ENCODE measurements at regions not wholly inside any gene's neighbourhood (a gene's known extent, or its start where the extent isn't known, plus 50 kb on each side); places are given as distances from the start of the nearest gene placed in this dataset.

GRCh38 chr12:66767536-66767935, 88.7 kb upstream of the GRIP1 start:
- ATAC-seq (no peak), FAIRE-seq (no peak), DNase-seq (no peak)
- no peaks in the 10 kb centered on the region for H3K4me1 ChIP-seq
- no peak for TF ChIP-seq CTCF (IDR thresholded peaks at IDR 0.05)
- H3K27me3 ChIP-seq = no peaks in the 10 kb centered on the region
- H3K36me3 ChIP-seq = no peaks in the 10 kb centered on the region
- intact Hi-C loops (cut with DNase I) = no loop called here
- no peak overlapping the region for H3K27ac ChIP-seq
- 67 to 72% methylated on average over 7 of the region's 7 CpGs for WGBS, 2 donors
- no peak overlapping the region for H3K4me3 ChIP-seq
- no peaks in the 10 kb centered on the region for H3K9me3 ChIP-seq

GRCh38 chr12:66768293-66768692, 89.4 kb upstream of the GRIP1 start:
- Histone ChIP-seq H3K4me3 (no peak overlapping the region), H3K27ac (no peak overlapping the region), H3K4me1 (no peaks in the 10 kb centered on the region), H3K27me3 (no peaks in the 10 kb centered on the region), H3K36me3 (no peaks in the 10 kb centered on the region), H3K9me3 (no peaks in the 10 kb centered on the region)
- no peak for TF ChIP-seq CTCF (IDR thresholded peaks at IDR 0.05)
- ATAC-seq (no peak), DNase-seq (no peak), FAIRE-seq (no peak)
- intact Hi-C loops (cut with DNase I) = no loop called here
- WGBS, 2 donors = 89 to 93% methylated on average over 5 of the region's 5 CpGs

- ATAC-seq (no peak), DNase-seq (no peak), FAIRE-seq (no peak)
- no peak for TF ChIP-seq CTCF (IDR thresholded peaks at IDR 0.05)
- Histone ChIP-seq H3K4me1 (no peaks in the 10 kb centered on the region), H3K27me3 (no peaks in the 10 kb centered on the region), H3K4me3 (no peak overlapping the region), H3K27ac (no peak overlapping the region), H3K36me3 (no peaks in the 10 kb centered on the region), H3K9me3 (no peaks in the 10 kb centered on the region)
- intact Hi-C loops (cut with DNase I) = no loop called here
Observed at GRCh38 chr12:66774929-66775328, 96.1 kb upstream of the GRIP1 start.

- H3K27ac ChIP-seq = no peak overlapping the region
- no peak for FAIRE-seq
- H3K36me3 ChIP-seq = no peaks in the 10 kb centered on the region
- intact Hi-C loops (cut with DNase I) = no loop called here
- 73 to 75% methylated on average over 4 of the region's 4 CpGs for WGBS, 2 donors
- H3K4me1 ChIP-seq = no peaks in the 10 kb centered on the region
- no peaks in the 10 kb centered on the region for H3K27me3 ChIP-seq
- DNase-seq = no peak
- no peak for ATAC-seq
- TF ChIP-seq CTCF (IDR thresholded peaks at IDR 0.05) = no peak
- H3K9me3 ChIP-seq = no peaks in the 10 kb centered on the region
- H3K4me3 ChIP-seq = no peak overlapping the region
Observed at GRCh38 chr12:66775871-66776270, 97.0 kb upstream of the GRIP1 start.

DNA sequence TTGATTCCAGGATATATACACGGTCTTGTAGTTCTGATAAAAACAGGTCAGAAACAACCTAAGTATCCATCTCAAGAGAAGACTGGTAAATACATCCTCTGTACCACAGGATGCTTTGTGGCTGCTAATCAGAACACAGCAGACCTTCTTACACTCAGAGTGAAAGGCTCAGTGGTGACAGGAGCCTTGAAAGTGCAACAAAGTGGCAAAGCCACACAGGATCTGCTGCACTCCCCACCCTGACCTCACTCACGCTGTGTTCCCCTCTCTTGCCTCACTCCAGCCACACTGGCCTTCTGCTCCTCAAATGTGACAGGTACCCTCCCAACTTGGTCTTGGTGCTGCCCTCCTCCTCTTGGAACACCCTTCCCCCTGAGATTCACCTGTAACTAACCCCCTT, 98.1 kb upstream of the GRIP1 start:
- Histone ChIP-seq H3K4me1 (no peaks in the 10 kb centered on the region), H3K27ac (no peak overlapping the region), H3K9me3 (no peaks in the 10 kb centered on the region), H3K36me3 (no peaks in the 10 kb centered on the region), H3K4me3 (no peak overlapping the region), H3K27me3 (no peaks in the 10 kb centered on the region)
- ATAC-seq (no peak), FAIRE-seq (no peak), DNase-seq (no peak)
- WGBS, 2 donors = 78 to 80% methylated on average over 2 of the region's 2 CpGs
- intact Hi-C loops (cut with DNase I) = no loop called here
- no peak for TF ChIP-seq CTCF (IDR thresholded peaks at IDR 0.05)
